GM12801 (cell line): ENCODE measurements at regions not wholly inside any gene's neighbourhood (a gene's known extent, or its start where the extent isn't known, plus 50 kb on each side); places are given as distances from the start of the nearest gene placed in this dataset.

ENCODE experiments used
- TF ChIP-seq, protein P1 (sequence below): IDR thresholded peaks from one replicate; pipeline ENCODE4 v1.5.1; 2011; ENCODE audit warnings: control low read depth; ENCODE audit not compliant: insufficient read length; ENCODE audit errors: extremely low read depth

DNA sequence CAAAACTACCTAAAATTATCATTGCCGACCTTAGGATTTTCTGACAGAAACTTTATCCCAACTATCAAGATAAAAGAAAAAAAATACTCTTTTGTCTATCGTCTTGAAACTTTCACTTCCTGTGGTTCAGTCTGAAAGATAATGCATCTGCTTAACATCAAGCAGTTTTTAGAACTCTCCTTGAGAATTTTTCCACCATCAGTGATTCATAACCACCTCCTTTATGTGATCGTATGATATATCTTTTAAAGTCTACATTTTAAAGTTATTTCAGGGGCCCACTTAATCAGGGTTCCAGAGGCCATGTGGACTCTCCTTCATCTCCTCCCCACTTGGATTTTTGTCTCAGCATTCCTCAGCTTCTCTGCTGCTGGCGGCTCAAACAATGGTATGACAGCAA, 272.8 kb upstream of the TENM3 start:
- TF ChIP-seq, protein P1, sequence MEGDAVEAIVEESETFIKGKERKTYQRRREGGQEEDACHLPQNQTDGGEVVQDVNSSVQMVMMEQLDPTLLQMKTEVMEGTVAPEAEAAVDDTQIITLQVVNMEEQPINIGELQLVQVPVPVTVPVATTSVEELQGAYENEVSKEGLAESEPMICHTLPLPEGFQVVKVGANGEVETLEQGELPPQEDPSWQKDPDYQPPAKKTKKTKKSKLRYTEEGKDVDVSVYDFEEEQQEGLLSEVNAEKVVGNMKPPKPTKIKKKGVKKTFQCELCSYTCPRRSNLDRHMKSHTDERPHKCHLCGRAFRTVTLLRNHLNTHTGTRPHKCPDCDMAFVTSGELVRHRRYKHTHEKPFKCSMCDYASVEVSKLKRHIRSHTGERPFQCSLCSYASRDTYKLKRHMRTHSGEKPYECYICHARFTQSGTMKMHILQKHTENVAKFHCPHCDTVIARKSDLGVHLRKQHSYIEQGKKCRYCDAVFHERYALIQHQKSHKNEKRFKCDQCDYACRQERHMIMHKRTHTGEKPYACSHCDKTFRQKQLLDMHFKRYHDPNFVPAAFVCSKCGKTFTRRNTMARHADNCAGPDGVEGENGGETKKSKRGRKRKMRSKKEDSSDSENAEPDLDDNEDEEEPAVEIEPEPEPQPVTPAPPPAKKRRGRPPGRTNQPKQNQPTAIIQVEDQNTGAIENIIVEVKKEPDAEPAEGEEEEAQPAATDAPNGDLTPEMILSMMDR = no peak

DNA sequence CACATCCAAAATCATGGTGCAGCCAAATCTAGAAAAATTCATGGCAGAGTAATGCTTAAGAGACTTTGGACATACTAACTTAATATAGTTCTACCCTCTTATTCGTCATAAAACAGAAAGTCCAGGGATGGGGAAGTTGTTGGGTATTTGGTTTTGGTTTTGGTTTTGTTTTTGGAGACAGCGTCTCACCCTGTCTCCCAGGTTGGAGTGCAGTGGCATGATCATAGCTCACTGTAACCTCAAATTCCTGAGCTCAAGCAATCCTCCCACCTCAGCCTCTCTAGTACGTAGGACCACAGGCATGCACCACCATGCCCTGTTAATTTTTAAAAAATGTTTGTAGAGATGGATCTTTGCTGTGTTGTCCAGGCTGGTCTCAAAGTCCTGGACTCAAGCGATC, 271.8 kb upstream of the TENM3 start:
- TF ChIP-seq, protein P1 = no peak

DNA sequence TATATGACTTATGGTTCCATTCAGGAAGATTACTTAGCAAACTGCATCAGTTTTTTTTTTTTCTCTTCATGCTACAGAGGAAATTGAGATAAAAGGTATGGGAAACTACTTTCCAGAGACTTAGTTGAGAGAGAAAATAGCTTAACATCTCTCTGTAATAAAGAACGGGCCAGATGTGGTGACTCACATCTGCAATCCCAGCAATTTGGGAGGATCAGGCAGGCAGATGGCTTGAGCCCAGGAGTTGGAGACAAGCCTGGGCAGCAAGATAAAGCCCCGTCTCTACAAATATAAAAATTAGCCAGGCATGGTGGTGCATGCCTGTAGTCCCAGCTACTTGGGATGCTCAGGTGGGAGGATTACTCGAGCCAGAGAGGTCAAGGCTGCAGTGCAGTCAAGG, 271.2 kb upstream of the TENM3 start:
- TF ChIP-seq, protein P1 = no peak

DNA sequence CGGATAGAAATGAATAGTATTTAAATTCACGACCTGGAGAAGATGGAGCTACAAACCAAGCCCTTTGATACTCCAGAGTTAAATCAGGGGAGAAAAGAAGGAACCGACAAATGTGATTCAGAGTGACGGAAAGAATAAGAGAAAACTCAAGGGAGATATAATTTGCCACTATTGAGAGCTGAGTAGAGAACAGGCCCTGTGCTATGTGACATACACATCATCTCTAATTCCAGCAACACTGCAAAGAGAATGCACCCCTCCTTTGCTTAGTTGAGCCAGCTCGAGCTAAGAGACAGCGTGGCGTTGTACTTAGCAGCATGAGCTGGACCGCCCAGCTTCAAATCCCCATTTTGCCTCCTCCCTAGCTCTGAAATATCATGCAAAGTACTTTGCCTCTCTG, 266.4 kb upstream of the TENM3 start:
- TF ChIP-seq, protein P1 = no peak

DNA sequence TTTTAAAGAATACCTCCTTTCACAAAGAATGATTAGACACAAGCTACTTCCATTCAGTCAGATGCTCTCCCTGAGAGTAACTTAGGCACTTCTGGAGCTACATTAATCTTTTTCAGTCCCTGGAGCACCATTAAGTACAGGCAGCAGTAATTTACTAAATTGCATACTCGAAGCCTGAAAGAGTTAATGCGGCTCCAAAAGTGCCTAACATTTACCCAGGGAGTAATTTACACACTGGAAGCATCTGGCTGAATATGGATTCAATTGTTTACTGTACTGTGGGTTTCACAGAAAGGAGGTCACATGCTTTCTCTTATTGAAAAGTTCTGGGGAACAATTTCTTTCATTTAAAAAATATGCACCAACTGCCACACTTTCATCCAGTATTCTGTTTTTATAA, 260.8 kb upstream of the TENM3 start:
- TF ChIP-seq, protein P1 = no peak

DNA sequence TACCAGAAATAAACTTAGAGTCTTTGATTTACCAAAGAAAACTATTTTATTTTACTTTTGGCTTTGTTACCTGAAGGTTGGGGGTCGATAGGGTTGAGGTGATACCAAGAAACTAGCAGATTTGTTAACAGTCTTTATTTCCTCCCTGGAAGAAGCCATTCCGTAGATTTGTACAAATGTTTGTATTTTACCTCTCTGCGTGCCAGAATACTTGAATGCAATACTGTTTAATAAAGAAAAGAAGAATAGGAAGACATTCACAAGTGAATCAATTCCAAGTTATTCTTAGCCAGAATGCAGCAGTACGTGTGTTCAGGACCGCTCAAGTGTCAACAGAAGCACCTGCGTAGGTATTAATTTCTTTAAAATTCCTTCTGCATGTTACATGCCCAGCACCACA, 260.3 kb upstream of the TENM3 start:
- TF ChIP-seq, protein P1 = no peak

DNA sequence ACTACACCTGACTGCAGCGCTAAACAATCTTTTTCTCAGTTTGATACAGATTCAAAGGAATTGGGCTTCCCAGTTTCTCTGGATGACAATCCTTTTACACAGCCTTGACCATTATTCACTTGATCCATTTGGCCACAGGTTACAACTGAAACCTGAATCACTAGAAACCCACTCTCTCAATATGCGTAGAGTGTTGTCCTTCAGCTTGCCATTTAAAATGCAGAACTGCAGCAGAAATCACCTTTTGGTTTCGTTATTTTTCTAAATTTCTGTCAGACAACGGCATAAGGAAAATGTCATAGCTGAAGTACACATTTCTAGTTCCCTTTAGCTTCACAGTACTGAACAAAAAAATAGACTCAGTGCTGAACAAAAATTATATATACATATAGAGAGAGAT, 255.8 kb upstream of the TENM3 start:
- TF ChIP-seq, protein P1 = no peak

DNA sequence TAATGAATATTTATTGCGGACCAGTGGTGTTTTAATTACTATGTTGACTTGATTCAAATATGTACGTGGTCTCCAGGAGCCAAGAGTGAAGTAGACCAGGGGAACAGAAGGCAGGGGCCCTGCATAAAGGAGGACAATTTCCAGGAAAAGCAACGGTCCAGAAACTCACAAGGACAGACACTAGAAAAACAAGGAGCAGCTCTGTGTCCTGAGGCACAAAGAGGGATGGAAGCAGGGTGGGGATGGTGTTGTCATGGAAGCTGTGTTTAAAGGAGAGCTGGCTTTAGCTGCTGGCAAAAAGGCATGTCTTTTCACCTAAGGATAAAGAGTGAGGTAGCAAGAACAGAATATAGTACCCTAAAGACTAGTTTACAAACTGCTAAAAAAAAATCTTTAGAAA, 254.1 kb upstream of the TENM3 start:
- TF ChIP-seq, protein P1 = no peak
